ENCODE measurements at regions not wholly inside any gene's neighbourhood (a gene's known extent, or its start where the extent isn't known, plus 50 kb on each side); places are given as distances from the start of the nearest gene placed in this dataset.

DNA sequence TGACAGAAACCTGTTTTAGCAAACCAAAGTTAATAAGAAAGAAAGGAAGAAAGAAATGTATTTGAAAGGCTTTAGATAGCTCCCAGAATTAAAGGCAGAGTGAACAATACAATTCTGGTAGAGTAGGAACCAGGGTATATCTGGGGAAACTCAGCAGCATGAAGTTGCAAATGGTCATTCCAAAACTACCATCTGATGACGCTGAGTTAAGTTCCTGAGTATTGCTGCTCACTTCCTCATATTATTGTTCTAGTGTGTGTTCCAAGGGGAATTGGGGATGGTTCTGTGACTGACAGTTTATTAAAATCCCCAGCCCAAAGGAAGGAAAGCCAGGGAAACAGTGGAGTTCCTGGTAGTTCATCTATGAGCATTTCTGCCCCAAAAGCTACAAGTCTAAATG lies 88.3 kb upstream of the FRMD4B start:
- TF ChIP-seq, protein P1, sequence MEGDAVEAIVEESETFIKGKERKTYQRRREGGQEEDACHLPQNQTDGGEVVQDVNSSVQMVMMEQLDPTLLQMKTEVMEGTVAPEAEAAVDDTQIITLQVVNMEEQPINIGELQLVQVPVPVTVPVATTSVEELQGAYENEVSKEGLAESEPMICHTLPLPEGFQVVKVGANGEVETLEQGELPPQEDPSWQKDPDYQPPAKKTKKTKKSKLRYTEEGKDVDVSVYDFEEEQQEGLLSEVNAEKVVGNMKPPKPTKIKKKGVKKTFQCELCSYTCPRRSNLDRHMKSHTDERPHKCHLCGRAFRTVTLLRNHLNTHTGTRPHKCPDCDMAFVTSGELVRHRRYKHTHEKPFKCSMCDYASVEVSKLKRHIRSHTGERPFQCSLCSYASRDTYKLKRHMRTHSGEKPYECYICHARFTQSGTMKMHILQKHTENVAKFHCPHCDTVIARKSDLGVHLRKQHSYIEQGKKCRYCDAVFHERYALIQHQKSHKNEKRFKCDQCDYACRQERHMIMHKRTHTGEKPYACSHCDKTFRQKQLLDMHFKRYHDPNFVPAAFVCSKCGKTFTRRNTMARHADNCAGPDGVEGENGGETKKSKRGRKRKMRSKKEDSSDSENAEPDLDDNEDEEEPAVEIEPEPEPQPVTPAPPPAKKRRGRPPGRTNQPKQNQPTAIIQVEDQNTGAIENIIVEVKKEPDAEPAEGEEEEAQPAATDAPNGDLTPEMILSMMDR (IDR thresholded peaks at IDR 0.05; ENCODE audit: insufficient read depth, missing control alignments) = no peak
- DNase-seq (ENCODE audit: insufficient read length, low spot score) (no peak), FAIRE-seq (no peak)

DNA sequence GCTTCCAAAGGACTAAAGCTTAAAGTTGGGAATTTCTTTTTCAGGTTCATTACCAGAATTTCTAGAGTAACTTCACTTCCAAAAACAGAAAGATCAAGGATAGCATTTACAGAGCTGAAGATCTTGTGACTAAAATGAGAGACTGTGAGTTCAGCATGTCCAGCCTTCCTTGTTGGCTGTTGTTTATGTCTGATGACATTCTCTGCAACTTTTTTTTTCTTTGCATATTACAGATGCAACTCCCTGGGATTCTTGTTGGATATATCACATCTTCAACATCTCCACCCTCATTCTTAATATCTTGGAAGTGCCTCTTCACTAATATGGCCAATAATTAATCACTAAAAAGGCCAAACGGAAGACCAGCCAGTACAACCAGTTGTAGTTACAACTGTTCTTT lies 86.2 kb upstream of the FRMD4B start:
- FAIRE-seq = no peak
- no peak for DNase-seq (ENCODE audit: insufficient read length, low spot score)
- TF ChIP-seq, protein P1 (IDR thresholded peaks at IDR 0.05; ENCODE audit: insufficient read depth, missing control alignments) = no peak

DNA sequence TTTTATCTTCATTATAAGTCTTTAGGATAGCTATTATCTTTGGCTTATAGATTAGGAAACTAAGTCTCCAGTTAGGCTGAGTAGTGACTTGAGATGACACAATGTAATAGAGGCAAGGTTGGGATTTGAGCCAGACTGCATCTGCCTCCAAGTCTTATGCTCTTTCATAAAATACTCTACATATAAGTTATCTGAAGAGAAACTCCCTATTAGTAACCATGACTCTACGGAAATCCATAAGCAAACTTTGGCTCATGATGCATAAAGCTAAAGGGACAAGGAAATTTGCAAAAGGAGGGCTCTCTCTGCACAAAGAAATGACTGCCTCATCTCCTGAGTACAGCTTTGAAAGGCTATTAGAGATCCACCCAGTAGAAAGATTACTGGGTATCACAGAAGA lies 77.6 kb upstream of the FRMD4B start:
- TF ChIP-seq, protein P1 (IDR thresholded peaks at IDR 0.05; ENCODE audit: insufficient read depth, missing control alignments) = no peak
- no peak for DNase-seq (ENCODE audit: insufficient read length, low spot score)
- FAIRE-seq = no peak

DNA sequence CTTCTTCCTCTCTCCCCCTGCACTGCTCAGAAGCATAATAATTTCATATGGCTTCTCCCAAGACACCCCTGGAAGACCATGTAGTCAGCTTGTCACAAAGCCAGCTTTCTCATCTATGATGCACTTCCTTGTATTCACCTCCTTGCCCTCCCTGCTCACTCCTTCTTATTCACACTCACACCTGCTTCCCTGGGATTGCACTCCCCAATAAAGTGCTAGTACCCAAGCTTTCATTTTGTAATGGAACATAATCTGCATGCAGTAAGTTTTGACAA lies 76.9 kb upstream of the FRMD4B start:
- FAIRE-seq = no peak
- TF ChIP-seq, protein P1 (IDR thresholded peaks at IDR 0.05; ENCODE audit: insufficient read depth, missing control alignments) = no peak
- DNase-seq (ENCODE audit: insufficient read length, low spot score) = no peak

DNA sequence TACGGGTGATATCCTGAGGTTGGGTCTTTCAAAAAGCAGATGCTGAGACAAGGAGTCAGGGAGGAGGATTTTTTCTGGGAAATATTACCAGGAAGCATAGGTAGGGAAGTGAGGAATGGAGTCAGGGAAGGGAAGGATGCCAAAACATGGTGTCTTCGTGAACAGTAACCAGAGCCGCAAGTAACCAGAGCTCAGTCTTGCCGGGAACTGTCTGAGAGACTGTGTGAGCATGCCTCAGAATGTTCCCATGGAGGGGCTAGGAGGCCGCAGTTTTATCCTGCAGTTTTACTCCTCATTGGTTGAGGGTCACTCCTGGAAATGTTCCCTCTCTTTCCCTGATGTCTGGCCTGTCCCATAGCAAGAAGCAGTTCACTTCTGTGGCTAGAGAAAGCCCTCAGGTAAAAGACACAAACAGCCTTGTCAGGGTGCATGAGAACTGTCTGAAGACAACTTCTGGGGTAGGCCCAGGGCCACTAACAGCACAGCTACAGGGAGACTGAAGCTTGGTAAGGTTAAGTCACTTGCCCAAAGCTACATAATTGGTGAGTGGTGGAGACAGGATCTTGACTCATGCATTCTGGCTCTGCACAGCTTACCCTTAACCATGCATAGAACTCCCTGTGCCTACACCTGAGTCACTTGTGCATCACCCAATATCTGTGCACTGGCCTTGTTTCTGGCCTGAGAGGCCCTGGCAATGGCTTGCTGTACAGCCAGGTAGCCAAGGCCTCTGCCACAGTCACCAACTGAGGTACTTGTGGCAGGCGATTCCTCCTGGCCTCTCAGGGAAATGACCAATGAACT lies 76.3 kb upstream of the FRMD4B start:
- FAIRE-seq = no peak
- TF ChIP-seq, protein P1 (IDR thresholded peaks at IDR 0.05; ENCODE audit: insufficient read depth, missing control alignments) = no peak
- no peak for DNase-seq (ENCODE audit: insufficient read length, low spot score)

DNA sequence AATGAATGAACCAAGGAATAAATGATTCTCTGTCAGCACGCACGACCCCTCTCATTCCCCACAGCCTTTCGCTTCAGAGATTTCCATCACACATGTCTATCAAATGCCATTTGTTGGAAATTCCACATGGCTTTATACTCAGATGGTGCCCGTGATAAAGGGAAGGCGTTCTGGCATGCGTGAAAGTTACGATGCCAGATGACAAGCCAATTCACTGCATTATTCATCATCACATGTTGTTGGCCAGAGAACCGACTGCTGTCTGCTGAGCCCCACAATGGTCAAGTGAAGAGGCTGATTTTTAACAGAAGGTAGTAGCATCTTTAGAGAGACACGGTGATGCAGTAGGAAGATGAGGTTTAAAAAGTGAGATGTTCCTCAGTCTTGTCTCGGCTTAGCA lies 74.1 kb upstream of the FRMD4B start:
- TF ChIP-seq, protein P1 (IDR thresholded peaks at IDR 0.05; ENCODE audit: insufficient read depth, missing control alignments) = no peak
- no peak for DNase-seq (ENCODE audit: insufficient read length, low spot score)
- no peak for FAIRE-seq

DNA sequence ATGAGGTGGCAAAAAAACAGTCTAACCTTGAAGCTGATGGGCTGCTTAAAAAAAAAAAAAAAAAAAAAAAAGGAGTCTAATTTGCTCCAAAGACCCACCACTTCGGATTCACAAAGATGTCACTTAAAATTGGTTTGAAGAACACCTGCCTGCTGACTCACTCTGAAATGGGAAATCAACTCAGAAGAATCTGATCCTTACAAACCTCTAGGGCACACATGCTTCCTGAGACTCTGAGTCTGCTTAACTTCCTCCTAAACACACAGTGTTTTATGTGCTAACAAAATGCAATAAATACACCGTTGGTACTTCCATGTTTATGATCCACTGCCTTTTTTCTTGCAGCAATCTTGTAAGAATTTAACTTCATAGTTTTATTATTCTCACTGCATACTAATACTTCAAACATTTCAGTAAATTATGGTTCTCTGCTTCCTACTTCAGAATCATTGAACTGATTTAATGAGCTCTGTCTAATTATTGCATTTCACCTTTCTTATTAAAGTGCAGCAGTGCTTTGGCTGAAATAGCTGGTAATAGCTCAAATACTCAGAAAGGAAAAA lies 73.0 kb upstream of the FRMD4B start:
- FAIRE-seq = no peak
- DNase-seq (ENCODE audit: insufficient read length, low spot score) = no peak
- TF ChIP-seq, protein P1 (IDR thresholded peaks at IDR 0.05; ENCODE audit: insufficient read depth, missing control alignments) = no peak

Measured in D721Med (cell line).